Panc1 (cell line): ENCODE measurements at regions not wholly inside any gene's neighbourhood (a gene's known extent, or its start where the extent isn't known, plus 50 kb on each side); places are given as distances from the start of the nearest gene placed in this dataset.

Experiments
- ATAC-seq: fragments of 200-7000 bp; cut with Tn5 transposase; 2 replicates; pipeline ENCODE4 v1.9.1; 2020; ENCODE audit warnings: mild to moderate bottlenecking, moderate library complexity
- BruUV-seq: library from RNA; stranded (reverse); fragments of 400-500 nt; replicated peaks from 2 replicates; lab custom pipeline; 2021; lab: Mats Ljungman, UMichigan
- CTCF ChIA-PET: fragments of 300-600 bp; sonication (Branson Sonifier 250); formaldehyde crosslinking; loops from one replicate; lab custom pipeline; 2022; ENCODE audit warnings: antibody characterized with exemption; lab: Charles Lee
- POLR2A ChIA-PET: fragments of 300-600 bp; sonication (Branson Sonifier 250); formaldehyde crosslinking; loops from one replicate; lab custom pipeline; 2022; ENCODE audit warnings: antibody characterized with exemption; lab: Charles Lee
- DNase-seq: peaks from one replicate; pipeline ENCODE4 v3.0.0-alpha.2; 2010; ENCODE audit warnings: low read depth, low spot score
- H3K27ac ChIP-seq: 2 replicates; pipeline ENCODE4 v1.5.1; 2011; ENCODE audit warnings: mild to moderate bottlenecking, low read length, inconsistent platforms
- H3K27me3 ChIP-seq: fragments of 200-500 bp; sonication (Bioruptor generic); 2 replicates; pipeline ENCODE4 v1.6.0; 2014; ENCODE audit warnings: low read length, inconsistent platforms; ENCODE audit not compliant: control insufficient read depth, insufficient read depth
- H3K36me3 ChIP-seq: fragments of 200-500 bp; sonication (Bioruptor generic); 2 replicates; pipeline ENCODE4 v1.5.1; 2014; ENCODE audit warnings: inconsistent platforms, mild to moderate bottlenecking, low read length, moderate library complexity; ENCODE audit not compliant: control insufficient read depth, insufficient read depth
- H3K4me1 ChIP-seq: 2 replicates; pipeline ENCODE4 v1.5.1; 2011; ENCODE audit warnings: inconsistent platforms, mild to moderate bottlenecking, low read length, moderate library complexity; ENCODE audit not compliant: control insufficient read depth, insufficient read depth
- H3K4me3 ChIP-seq, 2 experiments: 2 replicates each; pipeline ENCODE4 v1.5.1; 2011 to 2012; ENCODE audit warnings: low read depth in 2 of 2, low read length in 2 of 2, mild to moderate bottlenecking in 2 of 2, inconsistent platforms in 1 of 2, moderate library complexity in 1 of 2
- H3K9me3 ChIP-seq: fragments of 200-500 bp; sonication (Bioruptor generic); 2 replicates; pipeline ENCODE4 v1.5.1; 2014; ENCODE audit warnings: low read depth, mild to moderate bottlenecking, inconsistent platforms, low read length, moderate library complexity; ENCODE audit not compliant: control insufficient read depth, insufficient read depth
- CTCF ChIP-seq: fragments of 450-650 bp; IDR thresholded peaks from 2 replicates; pipeline ENCODE4 v1.5.1; 2017; ENCODE audit warnings: mild to moderate bottlenecking
- POLR2AphosphoS5 ChIP-seq: IDR thresholded peaks from 2 replicates; pipeline ENCODE4 v1.6.1; 2012; ENCODE audit warnings: mild to moderate bottlenecking, low read depth, low read length, moderate library complexity
- REST ChIP-seq, 2 experiments: IDR thresholded peaks; 2 replicates each; pipeline ENCODE4 v1.6.1; 2011 to 2012; ENCODE audit warnings: low read depth in 2 of 2, control low read depth in 1 of 2, low read length in 1 of 2, mild to moderate bottlenecking in 1 of 2, moderate library complexity in 1 of 2; ENCODE audit not compliant: insufficient read depth in 1 of 2
- SIN3A ChIP-seq: IDR thresholded peaks from 2 replicates; pipeline ENCODE4 v1.6.1; 2012; ENCODE audit warnings: low read depth, mild to moderate bottlenecking, low read length, moderate library complexity, borderline replicate concordance; ENCODE audit not compliant: insufficient read depth
- TCF7L2 ChIP-seq: IDR thresholded peaks from 2 replicates; pipeline ENCODE4 v1.6.1; 2011; ENCODE audit warnings: mild to moderate bottlenecking, low read depth, low read length, inconsistent platforms
- in situ Hi-C: cut with HindIII; loops from 2 replicates; pipeline ENCODE4 v1.10.0; 2016; ENCODE audit warnings: low sequenced_read_pairs, low pct_unique_long_range_greater_than_20kb
- intact Hi-C: fragments of 100-400 bp; cut with micrococcal nuclease; formaldehyde crosslinking; loops from one replicate; pipeline ENCODE4 v1.10.0; 2022; ENCODE audit not compliant: unreplicated experiment

GRCh38 chr13:81770868-81771505, 1430.1 kb upstream of the SPRY2 start:
- POLR2A ChIA-PET, result no interaction called here
- BruUV-seq, result no TSS peak

GRCh38 chr13:81762449-81762848, 1421.5 kb upstream of the SPRY2 start:
- Histone ChIP-seq H3K4me3 (no peak overlapping the region), H3K4me1 (no peaks in the 10 kb centered on the region), H3K9me3 (no peaks in the 10 kb centered on the region), H3K36me3 (no peaks in the 10 kb centered on the region), H3K27ac (no peak overlapping the region), H3K27me3 (no peaks in the 10 kb centered on the region)
- ChIA-PET CTCF (no interaction called here), POLR2A (no interaction called here)
- no TSS peak for BruUV-seq
- in situ Hi-C loops (no loop called here), intact Hi-C loops (no loop called here)
- ATAC-seq (no peak), DNase-seq (no peak)
- TF ChIP-seq TCF7L2, result no peak
- no peak for TF ChIP-seq REST (IDR thresholded peaks at IDR 0.05; ENCODE audit: insufficient read depth in 1 of 2, low read depth in 2 of 2, low read length in 1 of 2)
- no peak for TF ChIP-seq CTCF
- no peak for TF ChIP-seq POLR2AphosphoS5
- no peak for TF ChIP-seq SIN3A

More at GRCh38 chr13:81770868-81771505, 1430.1 kb upstream of the SPRY2 start:
- ATAC-seq (no peak), DNase-seq (no peak)
- intact Hi-C loops (no loop called here), in situ Hi-C loops (no loop called here)
- Histone ChIP-seq H3K4me1 (no peaks in the 10 kb centered on the region), H3K4me3 (no peak overlapping the region), H3K27ac (no peak overlapping the region), H3K36me3 (no peaks in the 10 kb centered on the region), H3K9me3 (no peaks in the 10 kb centered on the region), H3K27me3 (no peaks in the 10 kb centered on the region)
- TF ChIP-seq POLR2AphosphoS5 (no peak), CTCF (no peak), SIN3A (no peak), REST (IDR thresholded peaks at IDR 0.05; ENCODE audit: insufficient read depth in 1 of 2, low read depth in 2 of 2, low read length in 1 of 2) (no peak), TCF7L2 (no peak)
- CTCF ChIA-PET, result no interaction called here
